ENCODE measurements at regions not wholly inside any gene's neighbourhood (a gene's known extent, or its start where the extent isn't known, plus 50 kb on each side); places are given as distances from the start of the nearest gene placed in this dataset.
"Not testable (repeated sequence)": the region's sequence is repeated elsewhere in the genome, so short reads cannot be mapped to it uniquely, and the experiment has no call there.

GRCh38 chr9:72471096-72471495 is 50.3 kb upstream of the TMC1 start:
- intact Hi-C loops (cut with micrococcal nuclease), result no loop called here

GRCh38 chr9:72467766-72468738 is 53.4 kb upstream of the TMC1 start:
- no peaks in the 10 kb centered on the region for H3K27me3 Mint-ChIP-seq
- DNase-seq, result peak; percentile 44
- intact Hi-C loops (cut with micrococcal nuclease), result no loop called here
- H3K36me3 Mint-ChIP-seq (ENCODE audit: low read depth), result peaks cover 2% of the 10 kb centered on the region
- no peak overlapping the region for H3K4me3 Mint-ChIP-seq
- peaks cover 17% of the 10 kb centered on the region for H3K4me1 Mint-ChIP-seq
- no peak overlapping the region for H3K27ac Mint-ChIP-seq
- H3K9me3 Mint-ChIP-seq, result peaks cover 7% of the 10 kb centered on the region

More at GRCh38 chr9:72471096-72471495, 50.3 kb upstream of the TMC1 start:
- Mint-ChIP-seq H3K4me3 (no peak overlapping the region), H3K27me3 (no peaks in the 10 kb centered on the region), H3K36me3 (ENCODE audit: low read depth) (peaks cover 2% of the 10 kb centered on the region), H3K27ac (no peak overlapping the region), H3K4me1 (peaks cover 23% of the 10 kb centered on the region), H3K9me3 (peaks cover 11% of the 10 kb centered on the region)
- DNase-seq, result no peak

GRCh38 chr9:72465593-72465984 is 55.8 kb upstream of the TMC1 start:
- Mint-ChIP-seq H3K27ac (no peak overlapping the region), H3K9me3 (no peaks in the 10 kb centered on the region), H3K4me1 (peaks cover 11% of the 10 kb centered on the region), H3K4me3 (peak overlapping the region; percentile 25), H3K27me3 (no peaks in the 10 kb centered on the region), H3K36me3 (ENCODE audit: low read depth) (no peaks in the 10 kb centered on the region)
- intact Hi-C loops (cut with micrococcal nuclease), result no loop called here
- DNase-seq, result no peak

- no peak for DNase-seq
- Mint-ChIP-seq H3K27ac (no peak overlapping the region), H3K27me3 (no peaks in the 10 kb centered on the region), H3K4me1 (peaks cover 11% of the 10 kb centered on the region), H3K9me3 (no peaks in the 10 kb centered on the region), H3K36me3 (ENCODE audit: low read depth) (no peaks in the 10 kb centered on the region), H3K4me3 (peak overlapping the region; percentile 25)
- intact Hi-C loops (cut with micrococcal nuclease), result no loop called here
Measured at GRCh38 chr9:72464857-72465592, 56.4 kb upstream of the TMC1 start.

- Mint-ChIP-seq H3K4me3 (no peak overlapping the region), H3K27ac (no peak overlapping the region), H3K4me1 (peaks cover 15% of the 10 kb centered on the region), H3K36me3 (ENCODE audit: low read depth) (no peaks in the 10 kb centered on the region), H3K9me3 (no peaks in the 10 kb centered on the region), H3K27me3 (no peaks in the 10 kb centered on the region)
- intact Hi-C loops (cut with micrococcal nuclease), result no loop called here
- no peak for DNase-seq
Measured at GRCh38 chr9:72462340-72462739, 59.1 kb upstream of the TMC1 start.

GRCh38 chr9:72460342-72461312 is 60.8 kb upstream of the TMC1 start:
- H3K9me3 Mint-ChIP-seq, result no peaks in the 10 kb centered on the region
- H3K27me3 Mint-ChIP-seq, result no peaks in the 10 kb centered on the region
- H3K4me3 Mint-ChIP-seq, result no peak overlapping the region
- no peak for DNase-seq
- H3K36me3 Mint-ChIP-seq (ENCODE audit: low read depth), result no peaks in the 10 kb centered on the region
- intact Hi-C loops (cut with micrococcal nuclease), result loop anchor here (2.0 kb wide), 1 partner anchor 16 kb away; no protein-coding TSS in a partner anchor
- no peak overlapping the region for H3K27ac Mint-ChIP-seq
- H3K4me1 Mint-ChIP-seq, result peaks cover 12% of the 10 kb centered on the region

GRCh38 chr9:72459308-72459707 is 62.1 kb upstream of the TMC1 start:
- intact Hi-C loops (cut with micrococcal nuclease), result no loop called here
- no peak overlapping the region for H3K4me3 Mint-ChIP-seq
- no peaks in the 10 kb centered on the region for H3K9me3 Mint-ChIP-seq
- no peaks in the 10 kb centered on the region for H3K36me3 Mint-ChIP-seq (ENCODE audit: low read depth)
- no peaks in the 10 kb centered on the region for H3K27me3 Mint-ChIP-seq
- H3K27ac Mint-ChIP-seq, result no peak overlapping the region
- no peak for DNase-seq
- peaks cover 4% of the 10 kb centered on the region for H3K4me1 Mint-ChIP-seq

GRCh38 chr9:72458153-72458552 is 63.3 kb upstream of the TMC1 start:
- Mint-ChIP-seq H3K27ac (no peak overlapping the region), H3K27me3 (peaks cover 1% of the 10 kb centered on the region), H3K4me1 (peaks cover 4% of the 10 kb centered on the region), H3K9me3 (no peaks in the 10 kb centered on the region), H3K36me3 (ENCODE audit: low read depth) (no peaks in the 10 kb centered on the region), H3K4me3 (no peak overlapping the region)
- intact Hi-C loops (cut with micrococcal nuclease), result no loop called here
- DNase-seq, result no peak

- Mint-ChIP-seq H3K4me1 (peaks cover 4% of the 10 kb centered on the region), H3K27me3 (peaks cover 1% of the 10 kb centered on the region), H3K27ac (no peak overlapping the region), H3K4me3 (no peak overlapping the region), H3K36me3 (ENCODE audit: low read depth) (no peaks in the 10 kb centered on the region), H3K9me3 (no peaks in the 10 kb centered on the region)
- no peak for DNase-seq
- intact Hi-C loops (cut with micrococcal nuclease), result no loop called here
Measured at GRCh38 chr9:72457366-72457765, 64.0 kb upstream of the TMC1 start.

- peaks cover 1% of the 10 kb centered on the region for H3K27me3 Mint-ChIP-seq
- intact Hi-C loops (cut with micrococcal nuclease), result no loop called here
Measured at GRCh38 chr9:72454871-72455491, 66.4 kb upstream of the TMC1 start.

GRCh38 chr9:72453797-72454196 is 67.6 kb upstream of the TMC1 start:
- Mint-ChIP-seq H3K4me3 (no peak overlapping the region), H3K27ac (no peak overlapping the region), H3K27me3 (peaks cover 4% of the 10 kb centered on the region), H3K36me3 (ENCODE audit: low read depth) (no peaks in the 10 kb centered on the region), H3K4me1 (peaks cover 7% of the 10 kb centered on the region), H3K9me3 (peaks cover 3% of the 10 kb centered on the region)
- intact Hi-C loops (cut with micrococcal nuclease), result no loop called here
- no peak for DNase-seq

More at GRCh38 chr9:72454871-72455491, 66.4 kb upstream of the TMC1 start:
- DNase-seq, result peak; percentile 46
- Mint-ChIP-seq H3K4me1 (peaks cover 4% of the 10 kb centered on the region), H3K36me3 (ENCODE audit: low read depth) (no peaks in the 10 kb centered on the region), H3K27ac (no peak overlapping the region), H3K9me3 (peaks cover 3% of the 10 kb centered on the region), H3K4me3 (no peak overlapping the region)

GRCh38 chr9:72446241-72446640 is 75.2 kb upstream of the TMC1 start:
- H3K36me3 Mint-ChIP-seq (ENCODE audit: low read depth); DNase-seq; H3K9me3 Mint-ChIP-seq; H3K4me3 Mint-ChIP-seq; H3K27ac Mint-ChIP-seq; intact Hi-C loops (cut with micrococcal nuclease); H3K27me3 Mint-ChIP-seq: not testable (repeated sequence)
- peaks cover 32% of the 10 kb centered on the region for H3K4me1 Mint-ChIP-seq
